Breast epithelium (tissue), 4 donors: ENCODE measurements at regions not wholly inside any gene's neighbourhood (a gene's known extent, or its start where the extent isn't known, plus 50 kb on each side); places are given as distances from the start of the nearest gene placed in this dataset.

Source experiments
- DNase-seq, 2 donors: peaks; one replicate each; pipeline ENCODE4 v3.0.0-alpha.2; 2019; ENCODE audit warnings: low spot score in 2 of 2
- H3K27ac ChIP-seq, 2 donors: fragments of 200-600 bp; sonication (generic) in 1 of 2; one replicate each; pipeline ENCODE4 v1.5.1; 2016 to 2019; ENCODE audit warnings: mild to moderate bottlenecking in 1 of 2
- H3K27me3 ChIP-seq, 2 donors: fragments of 200-600 bp; sonication (generic) in 1 of 2; one replicate each; pipeline versions ENCODE4 v1.5.1 to v1.6.0; 2017 to 2019; ENCODE audit warnings: control low read depth in 1 of 2, mild to moderate bottlenecking in 1 of 2
- H3K36me3 ChIP-seq: fragments of 200-600 bp; one replicate; pipeline ENCODE4 v1.5.1; 2019
- H3K4me1 ChIP-seq, 2 donors: fragments of 200-600 bp; sonication (generic); one replicate each; pipeline ENCODE4 v1.5.1; 2016 to 2019; ENCODE audit warnings: control low read depth in 1 of 2
- H3K4me3 ChIP-seq, 3 donors: fragments of 200-600 bp; sonication (generic); 1 replicate in 2 of 3; 2 replicates in 1 of 3; pipeline ENCODE4 v1.5.1; 2016 to 2019; ENCODE audit warnings: mild to moderate bottlenecking in 3 of 3, moderate library complexity in 2 of 3
- H3K9me3 ChIP-seq, 2 donors: fragments of 200-600 bp; sonication (generic) in 1 of 2; one replicate each; pipeline ENCODE4 v1.5.1; 2016 to 2019; ENCODE audit warnings: control low read depth in 1 of 2
- POLR2A ChIP-seq: fragments of 450-650 bp; IDR thresholded peaks from one replicate; pipeline ENCODE4 v1.6.1; 2016; ENCODE audit warnings: antibody characterized with exemption, mild to moderate bottlenecking, moderate library complexity
- POLR2AphosphoS5 ChIP-seq, 3 donors: sonication (generic); formaldehyde crosslinking; IDR thresholded peaks; one replicate each; pipeline ENCODE4 v1.6.1; 2017; ENCODE audit warnings: antibody characterized with exemption in 3 of 3
- intact Hi-C: fragments of 100-400 bp; cut with DNase I; formaldehyde crosslinking; loops from one replicate; pipeline ENCODE4 v1.15.1; 2023; ENCODE audit warnings: low total_unique reads
- TF ChIP-seq, protein P1 (sequence below), 3 donors: fragments of 450-650 bp; IDR thresholded peaks; one replicate each; pipeline ENCODE4 v1.5.1; 2016 to 2017; ENCODE audit warnings: antibody characterized with exemption in 3 of 3, mild to moderate bottlenecking in 3 of 3, moderate library complexity in 3 of 3

GRCh38 chr4:58935332-58935731 is 1825.1 kb upstream of the IGFBP7 start:
- no peaks in the 10 kb centered on the region for H3K9me3 ChIP-seq
- no peaks in the 10 kb centered on the region for H3K27me3 ChIP-seq
- no peak overlapping the region for H3K27ac ChIP-seq
- H3K4me3 ChIP-seq = no peak overlapping the region
- H3K36me3 ChIP-seq = no peaks in the 10 kb centered on the region
- intact Hi-C loops = no loop called here
- TF ChIP-seq POLR2AphosphoS5 (IDR thresholded peaks at IDR 0.05) = no peak
- TF ChIP-seq, protein P1, sequence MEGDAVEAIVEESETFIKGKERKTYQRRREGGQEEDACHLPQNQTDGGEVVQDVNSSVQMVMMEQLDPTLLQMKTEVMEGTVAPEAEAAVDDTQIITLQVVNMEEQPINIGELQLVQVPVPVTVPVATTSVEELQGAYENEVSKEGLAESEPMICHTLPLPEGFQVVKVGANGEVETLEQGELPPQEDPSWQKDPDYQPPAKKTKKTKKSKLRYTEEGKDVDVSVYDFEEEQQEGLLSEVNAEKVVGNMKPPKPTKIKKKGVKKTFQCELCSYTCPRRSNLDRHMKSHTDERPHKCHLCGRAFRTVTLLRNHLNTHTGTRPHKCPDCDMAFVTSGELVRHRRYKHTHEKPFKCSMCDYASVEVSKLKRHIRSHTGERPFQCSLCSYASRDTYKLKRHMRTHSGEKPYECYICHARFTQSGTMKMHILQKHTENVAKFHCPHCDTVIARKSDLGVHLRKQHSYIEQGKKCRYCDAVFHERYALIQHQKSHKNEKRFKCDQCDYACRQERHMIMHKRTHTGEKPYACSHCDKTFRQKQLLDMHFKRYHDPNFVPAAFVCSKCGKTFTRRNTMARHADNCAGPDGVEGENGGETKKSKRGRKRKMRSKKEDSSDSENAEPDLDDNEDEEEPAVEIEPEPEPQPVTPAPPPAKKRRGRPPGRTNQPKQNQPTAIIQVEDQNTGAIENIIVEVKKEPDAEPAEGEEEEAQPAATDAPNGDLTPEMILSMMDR (IDR thresholded peaks at IDR 0.05) = no peak
- TF ChIP-seq POLR2A = no peak
- DNase-seq = no peak
- H3K4me1 ChIP-seq = no peaks in the 10 kb centered on the region

DNA sequence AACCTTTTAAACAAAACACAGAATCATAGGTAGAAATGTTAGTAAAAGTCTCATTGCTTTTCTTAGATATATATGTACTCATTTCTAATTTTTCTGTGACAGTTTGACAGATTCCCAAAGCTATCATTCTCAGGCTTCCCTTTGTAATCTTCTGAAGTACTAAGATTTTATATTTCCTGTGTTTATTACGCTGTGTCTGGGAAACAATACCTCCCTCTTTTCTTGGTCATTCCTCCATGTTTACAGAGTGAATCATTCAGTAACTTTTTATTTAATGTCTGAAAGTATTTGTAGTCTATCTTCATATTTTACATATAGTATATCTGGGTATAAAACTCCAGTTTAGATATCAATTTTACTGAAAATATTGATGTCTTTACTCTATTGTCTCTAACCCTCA is 1826.3 kb upstream of the IGFBP7 start:
- TF ChIP-seq POLR2AphosphoS5 (IDR thresholded peaks at IDR 0.05) (no peak), POLR2A (no peak)
- TF ChIP-seq, protein P1 (IDR thresholded peaks at IDR 0.05) = no peak
- H3K27me3 ChIP-seq = no peaks in the 10 kb centered on the region
- H3K9me3 ChIP-seq = no peaks in the 10 kb centered on the region
- H3K4me3 ChIP-seq = no peak overlapping the region
- H3K4me1 ChIP-seq = no peaks in the 10 kb centered on the region
- no peak overlapping the region for H3K27ac ChIP-seq
- no peaks in the 10 kb centered on the region for H3K36me3 ChIP-seq
- intact Hi-C loops = no loop called here
- no peak for DNase-seq

GRCh38 chr4:58940167-58940566 is 1830.0 kb upstream of the IGFBP7 start:
- no peaks in the 10 kb centered on the region for H3K9me3 ChIP-seq
- H3K36me3 ChIP-seq = no peaks in the 10 kb centered on the region
- no peaks in the 10 kb centered on the region for H3K4me1 ChIP-seq

GRCh38 chr4:58941286-58941685 is 1831.1 kb upstream of the IGFBP7 start:
- Histone ChIP-seq H3K27ac (no peak overlapping the region), H3K36me3 (no peaks in the 10 kb centered on the region), H3K4me3 (no peak overlapping the region), H3K27me3 (no peaks in the 10 kb centered on the region), H3K4me1 (no peaks in the 10 kb centered on the region), H3K9me3 (no peaks in the 10 kb centered on the region)
- no peak for DNase-seq
- intact Hi-C loops = no loop called here
- TF ChIP-seq, protein P1 (IDR thresholded peaks at IDR 0.05) = no peak
- TF ChIP-seq POLR2AphosphoS5 (IDR thresholded peaks at IDR 0.05) (no peak), POLR2A (no peak)

More at GRCh38 chr4:58940167-58940566, 1830.0 kb upstream of the IGFBP7 start:
- Histone ChIP-seq H3K27ac (no peak overlapping the region), H3K4me3 (no peak overlapping the region), H3K27me3 (no peaks in the 10 kb centered on the region)
- intact Hi-C loops = no loop called here
- DNase-seq = no peak
- TF ChIP-seq POLR2AphosphoS5 (IDR thresholded peaks at IDR 0.05) (no peak), POLR2A (no peak)
- TF ChIP-seq, protein P1 (IDR thresholded peaks at IDR 0.05) = no peak

GRCh38 chr4:58953575-58953974 is 1843.4 kb upstream of the IGFBP7 start:
- H3K4me3 ChIP-seq = no peak overlapping the region
- intact Hi-C loops = no loop called here
- H3K27ac ChIP-seq = no peak overlapping the region
- no peaks in the 10 kb centered on the region for H3K27me3 ChIP-seq
- no peak for TF ChIP-seq POLR2A
- TF ChIP-seq, protein P1 (IDR thresholded peaks at IDR 0.05) = no peak
- TF ChIP-seq POLR2AphosphoS5 (IDR thresholded peaks at IDR 0.05) = no peak
- no peaks in the 10 kb centered on the region for H3K9me3 ChIP-seq
- no peak for DNase-seq
- H3K36me3 ChIP-seq = no peaks in the 10 kb centered on the region
- no peaks in the 10 kb centered on the region for H3K4me1 ChIP-seq
